Vagina (tissue), 2 donors: ENCODE measurements at regions not wholly inside any gene's neighbourhood (a gene's known extent, or its start where the extent isn't known, plus 50 kb on each side); places are given as distances from the start of the nearest gene placed in this dataset.

Experiments
- DNase-seq, 2 donors: peaks; one replicate each; pipeline ENCODE4 v3.0.0-alpha.2; 2017; ENCODE audit errors: extremely low spot score in 2 of 2
- H3K27ac ChIP-seq: fragments of 200-600 bp; sonication (generic); one replicate; pipeline ENCODE4 v1.5.1; 2019
- H3K27me3 ChIP-seq: fragments of 200-600 bp; sonication (generic); one replicate; pipeline ENCODE4 v1.5.1; 2019
- H3K36me3 ChIP-seq, 2 donors: fragments of 200-600 bp; sonication (generic); one replicate each; pipeline ENCODE4 v1.5.1; 2017 to 2019
- H3K4me1 ChIP-seq: fragments of 200-600 bp; sonication (generic); one replicate; pipeline ENCODE4 v1.5.1; 2019
- H3K4me3 ChIP-seq, 2 donors: fragments of 200-600 bp; sonication (generic); 1 replicate in 1 of 2; 2 replicates in 1 of 2; pipeline ENCODE4 v1.5.1; 2016 to 2019
- H3K9me3 ChIP-seq: fragments of 200-600 bp; sonication (generic); one replicate; pipeline ENCODE4 v1.5.1; 2019
- POLR2A ChIP-seq, 2 donors: fragments of 450-650 bp; IDR thresholded peaks; one replicate each; pipeline ENCODE4 v1.6.1; 2017; ENCODE audit warnings: antibody characterized with exemption in 2 of 2, mild to moderate bottlenecking in 2 of 2, moderate library complexity in 2 of 2
- POLR2AphosphoS5 ChIP-seq, 2 donors: sonication (generic); formaldehyde crosslinking; IDR thresholded peaks; one replicate each; pipeline ENCODE4 v1.9.0; 2017; ENCODE audit warnings: antibody characterized with exemption in 2 of 2, mild to moderate bottlenecking in 2 of 2, low read depth in 1 of 2; ENCODE audit not compliant: insufficient read depth in 1 of 2
- intact Hi-C: fragments of 100-400 bp; cut with DNase I; formaldehyde crosslinking; loops from one replicate; pipeline ENCODE4 v1.15.1; 2023
- TF ChIP-seq, protein P1 (sequence below), 3 experiments: fragments of 450-650 bp in 2 of 3; fragments of 200-600 bp in 1 of 3; sonication (generic) in 1 of 3; IDR thresholded peaks; one replicate each; pipeline ENCODE4 v1.5.1; 2017 to 2019; ENCODE audit warnings: antibody characterized with exemption in 3 of 3, mild to moderate bottlenecking in 2 of 3, moderate library complexity in 2 of 3

DNA sequence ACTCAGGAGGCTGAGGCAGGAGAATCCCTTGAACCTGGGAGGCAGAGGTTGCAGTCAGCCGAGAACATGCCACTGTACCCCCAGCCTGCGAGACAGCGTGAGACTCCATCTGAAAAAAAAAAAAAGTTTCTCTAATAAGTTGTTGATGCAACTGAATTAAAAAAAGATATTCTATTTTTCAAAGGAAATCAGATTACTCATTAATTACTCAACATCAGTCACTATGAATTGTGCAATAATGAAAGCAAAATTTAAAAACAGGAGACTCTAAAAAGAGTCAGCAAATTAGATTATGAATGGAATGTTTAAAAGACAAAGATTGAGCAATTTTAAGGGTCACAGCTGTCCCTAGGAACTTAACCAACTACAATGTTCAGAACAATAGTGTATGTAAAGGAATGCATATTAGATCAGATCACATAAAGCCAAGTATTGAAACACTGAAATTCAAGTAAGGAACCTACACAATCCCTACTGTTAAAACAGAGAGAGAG is 60.2 kb upstream of the SLC4A7 start:
- Histone ChIP-seq H3K9me3 (no peaks in the 10 kb centered on the region), H3K27ac (peak overlapping the region; percentile 60), H3K36me3 (no peaks in the 10 kb centered on the region), H3K4me3 (no peak overlapping the region), H3K27me3 (no peaks in the 10 kb centered on the region), H3K4me1 (peaks cover 26% of the 10 kb centered on the region)
- intact Hi-C loops: no loop called here
- no peak for DNase-seq
- peak; percentile 32 to 93 for TF ChIP-seq POLR2AphosphoS5 (IDR thresholded peaks at IDR 0.05; ENCODE audit: insufficient read depth in 1 of 2, low read depth in 1 of 2)
- TF ChIP-seq, protein P1, sequence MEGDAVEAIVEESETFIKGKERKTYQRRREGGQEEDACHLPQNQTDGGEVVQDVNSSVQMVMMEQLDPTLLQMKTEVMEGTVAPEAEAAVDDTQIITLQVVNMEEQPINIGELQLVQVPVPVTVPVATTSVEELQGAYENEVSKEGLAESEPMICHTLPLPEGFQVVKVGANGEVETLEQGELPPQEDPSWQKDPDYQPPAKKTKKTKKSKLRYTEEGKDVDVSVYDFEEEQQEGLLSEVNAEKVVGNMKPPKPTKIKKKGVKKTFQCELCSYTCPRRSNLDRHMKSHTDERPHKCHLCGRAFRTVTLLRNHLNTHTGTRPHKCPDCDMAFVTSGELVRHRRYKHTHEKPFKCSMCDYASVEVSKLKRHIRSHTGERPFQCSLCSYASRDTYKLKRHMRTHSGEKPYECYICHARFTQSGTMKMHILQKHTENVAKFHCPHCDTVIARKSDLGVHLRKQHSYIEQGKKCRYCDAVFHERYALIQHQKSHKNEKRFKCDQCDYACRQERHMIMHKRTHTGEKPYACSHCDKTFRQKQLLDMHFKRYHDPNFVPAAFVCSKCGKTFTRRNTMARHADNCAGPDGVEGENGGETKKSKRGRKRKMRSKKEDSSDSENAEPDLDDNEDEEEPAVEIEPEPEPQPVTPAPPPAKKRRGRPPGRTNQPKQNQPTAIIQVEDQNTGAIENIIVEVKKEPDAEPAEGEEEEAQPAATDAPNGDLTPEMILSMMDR (IDR thresholded peaks at IDR 0.05): no peak
- TF ChIP-seq POLR2A (IDR thresholded peaks at IDR 0.05): no peak

GRCh38 chr3:27542476-27542875 is 58.3 kb upstream of the SLC4A7 start:
- Histone ChIP-seq H3K36me3 (no peaks in the 10 kb centered on the region), H3K9me3 (no peaks in the 10 kb centered on the region), H3K27ac (no peak overlapping the region), H3K4me1 (peaks cover 26% of the 10 kb centered on the region), H3K4me3 (no peak overlapping the region), H3K27me3 (no peaks in the 10 kb centered on the region)
- DNase-seq: no peak
- intact Hi-C loops: no loop called here
- TF ChIP-seq, protein P1 (IDR thresholded peaks at IDR 0.05): no peak
- no peak for TF ChIP-seq POLR2A (IDR thresholded peaks at IDR 0.05)
- no peak for TF ChIP-seq POLR2AphosphoS5 (IDR thresholded peaks at IDR 0.05; ENCODE audit: insufficient read depth in 1 of 2, low read depth in 1 of 2)

DNA sequence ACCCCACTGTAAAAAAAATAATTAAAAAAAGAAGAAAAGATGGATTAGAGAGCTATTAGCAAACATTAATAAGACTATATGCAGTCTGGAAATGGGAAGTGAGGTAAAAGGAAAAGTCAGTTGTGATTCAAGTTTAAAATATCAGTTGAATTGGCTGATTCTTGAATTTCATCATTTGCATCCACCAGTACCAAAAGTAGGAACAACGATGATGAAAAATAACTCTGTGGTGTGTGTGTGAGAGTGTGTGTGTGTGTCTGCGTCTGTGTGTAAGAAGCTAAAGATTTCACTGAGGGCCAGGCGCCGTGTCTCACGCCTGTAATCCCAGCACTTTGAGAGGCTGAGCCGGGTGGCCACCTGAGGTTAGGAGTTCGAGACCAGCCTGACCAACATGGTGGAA is 56.0 kb upstream of the SLC4A7 start:
- no peak for DNase-seq
- TF ChIP-seq, protein P1 (IDR thresholded peaks at IDR 0.05): no peak
- TF ChIP-seq POLR2A (IDR thresholded peaks at IDR 0.05) (no peak), POLR2AphosphoS5 (IDR thresholded peaks at IDR 0.05; ENCODE audit: insufficient read depth in 1 of 2, low read depth in 1 of 2) (no peak)
- Histone ChIP-seq H3K9me3 (no peaks in the 10 kb centered on the region), H3K4me1 (peaks cover 27% of the 10 kb centered on the region), H3K4me3 (no peak overlapping the region), H3K36me3 (no peaks in the 10 kb centered on the region), H3K27me3 (no peaks in the 10 kb centered on the region), H3K27ac (no peak overlapping the region)
- intact Hi-C loops: no loop called here

DNA sequence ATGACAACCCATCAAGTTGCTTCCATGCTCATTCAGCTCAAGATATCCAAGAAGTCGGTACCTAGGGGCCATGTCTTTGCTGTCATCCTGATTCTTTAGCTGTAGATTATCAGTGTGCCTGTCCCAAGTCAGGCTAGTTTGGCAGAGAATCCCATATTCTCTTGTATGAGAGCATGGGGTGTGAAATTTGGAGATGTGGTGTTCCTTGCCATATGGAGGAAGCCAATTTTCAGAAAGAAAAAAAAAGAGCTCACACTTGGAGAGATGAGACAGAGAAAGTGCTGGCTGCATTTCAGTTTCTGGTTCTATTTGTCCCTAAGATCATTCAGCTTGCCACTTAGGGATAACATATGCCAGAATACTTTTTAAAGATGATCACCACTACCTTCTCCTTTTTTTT is 52.3 kb upstream of the SLC4A7 start:
- no peak overlapping the region for H3K27ac ChIP-seq
- peaks cover 26% of the 10 kb centered on the region for H3K4me1 ChIP-seq
- H3K27me3 ChIP-seq: no peaks in the 10 kb centered on the region
- intact Hi-C loops: no loop called here
- no peaks in the 10 kb centered on the region for H3K36me3 ChIP-seq
- DNase-seq: no peak
- H3K9me3 ChIP-seq: no peaks in the 10 kb centered on the region
- no peak overlapping the region for H3K4me3 ChIP-seq
- TF ChIP-seq, protein P1 (IDR thresholded peaks at IDR 0.05): no peak
- TF ChIP-seq POLR2AphosphoS5 (IDR thresholded peaks at IDR 0.05; ENCODE audit: insufficient read depth in 1 of 2, low read depth in 1 of 2) (no peak), POLR2A (IDR thresholded peaks at IDR 0.05) (no peak)

DNA sequence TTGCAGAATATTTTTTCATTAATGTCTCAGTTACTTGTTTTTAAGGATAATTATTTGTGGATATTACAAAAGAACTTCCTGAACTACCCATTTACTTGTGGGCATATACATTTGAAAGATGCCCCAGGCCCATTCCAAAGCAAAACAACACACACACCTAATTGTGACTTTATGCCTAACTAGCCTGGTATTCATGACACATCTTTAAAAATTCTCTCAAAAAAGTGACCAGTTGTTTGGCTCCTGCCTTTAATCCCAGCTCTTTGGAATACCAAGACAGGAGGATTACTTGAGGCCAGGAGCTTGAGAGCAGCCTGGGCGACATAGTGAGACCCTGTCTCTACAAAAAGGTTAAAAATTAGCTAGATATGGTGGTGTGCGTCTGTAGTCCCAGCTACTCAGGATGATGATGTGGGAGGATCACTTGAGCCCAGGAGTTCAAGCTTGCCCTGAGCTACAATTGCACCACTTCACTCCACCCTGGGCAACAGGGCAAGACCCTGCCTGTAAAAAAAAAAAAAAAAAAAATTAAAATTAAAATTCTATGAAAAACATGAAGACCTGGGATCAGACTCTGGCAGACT is 51.7 kb upstream of the SLC4A7 start:
- TF ChIP-seq, protein P1 (IDR thresholded peaks at IDR 0.05): no peak
- TF ChIP-seq POLR2AphosphoS5 (IDR thresholded peaks at IDR 0.05; ENCODE audit: insufficient read depth in 1 of 2, low read depth in 1 of 2) (no peak), POLR2A (IDR thresholded peaks at IDR 0.05) (no peak)

More for the DNA sequence above, 51.7 kb upstream of the SLC4A7 start:
- DNase-seq: no peak
- no peaks in the 10 kb centered on the region for H3K27me3 ChIP-seq
- H3K9me3 ChIP-seq: no peaks in the 10 kb centered on the region
- H3K4me1 ChIP-seq: peaks cover 26% of the 10 kb centered on the region
- no peaks in the 10 kb centered on the region for H3K36me3 ChIP-seq
- no peak overlapping the region for H3K4me3 ChIP-seq
- intact Hi-C loops: no loop called here
- H3K27ac ChIP-seq: peak overlapping the region; percentile 79
